ENCODE measurements at regions not wholly inside any gene's neighbourhood (a gene's known extent, or its start where the extent isn't known, plus 50 kb on each side); places are given as distances from the start of the nearest gene placed in this dataset.

- Histone ChIP-seq H2AFZ (ENCODE audit: low read length) (no peak overlapping the region), H3K9me2 (replicated peaks; ENCODE audit: insufficient read depth, low read length) (no peaks in the 10 kb centered on the region), H3K4me2 (ENCODE audit: low read depth, low read length, poor library complexity, severe bottlenecking) (no peak overlapping the region), H4K20me1 (ENCODE audit: insufficient read depth, low read depth, low read length) (no peaks in the 10 kb centered on the region), H3K9me3 (ENCODE audit: low read length) (no peaks in the 10 kb centered on the region), H3K27me3 (ENCODE audit: low read length) (no peaks in the 10 kb centered on the region), H3K4me3 (ENCODE audit: low read length) (no peak overlapping the region), H3K36me3 (ENCODE audit: insufficient read depth, low read length) (no peaks in the 10 kb centered on the region), H3K9ac (ENCODE audit: low read length) (no peak overlapping the region), H3K79me2 (ENCODE audit: low read length) (no peaks in the 10 kb centered on the region), H3K4me1 (ENCODE audit: low read length) (no peaks in the 10 kb centered on the region), H3K27ac (ENCODE audit: low read length) (no peak overlapping the region)
- DNase-seq: no peak
Measured at GRCh38 chr10:111561124-111561523, 484.3 kb downstream of the ADRA2A start.

- Histone ChIP-seq H3K27ac (ENCODE audit: low read length) (no peak overlapping the region), H3K4me1 (ENCODE audit: low read length) (no peaks in the 10 kb centered on the region), H3K79me2 (ENCODE audit: low read length) (no peaks in the 10 kb centered on the region), H3K9me3 (ENCODE audit: low read length) (no peaks in the 10 kb centered on the region), H3K36me3 (ENCODE audit: insufficient read depth, low read length) (no peaks in the 10 kb centered on the region), H3K9me2 (replicated peaks; ENCODE audit: insufficient read depth, low read length) (no peaks in the 10 kb centered on the region), H4K20me1 (ENCODE audit: insufficient read depth, low read depth, low read length) (no peaks in the 10 kb centered on the region), H3K27me3 (ENCODE audit: low read length) (no peaks in the 10 kb centered on the region), H3K4me3 (ENCODE audit: low read length) (no peak overlapping the region), H3K9ac (ENCODE audit: low read length) (no peak overlapping the region), H2AFZ (ENCODE audit: low read length) (no peak overlapping the region), H3K4me2 (ENCODE audit: low read depth, low read length, poor library complexity, severe bottlenecking) (no peak overlapping the region)
- no peak for DNase-seq
Measured at GRCh38 chr10:111565542-111565941, 488.7 kb downstream of the ADRA2A start.

- Histone ChIP-seq H4K20me1 (ENCODE audit: insufficient read depth, low read depth, low read length) (no peaks in the 10 kb centered on the region), H3K9me3 (ENCODE audit: low read length) (no peaks in the 10 kb centered on the region), H3K79me2 (ENCODE audit: low read length) (no peaks in the 10 kb centered on the region), H3K9ac (ENCODE audit: low read length) (no peak overlapping the region), H3K27me3 (ENCODE audit: low read length) (no peaks in the 10 kb centered on the region), H3K9me2 (replicated peaks; ENCODE audit: insufficient read depth, low read length) (no peaks in the 10 kb centered on the region), H3K27ac (ENCODE audit: low read length) (no peak overlapping the region), H3K4me1 (ENCODE audit: low read length) (peaks cover 17% of the 10 kb centered on the region), H3K4me3 (ENCODE audit: low read length) (no peak overlapping the region), H3K4me2 (ENCODE audit: low read depth, low read length, poor library complexity, severe bottlenecking) (peak overlapping the region; percentile 6), H2AFZ (ENCODE audit: low read length) (no peak overlapping the region), H3K36me3 (ENCODE audit: insufficient read depth, low read length) (no peaks in the 10 kb centered on the region)
- no peak for DNase-seq
Measured at GRCh38 chr10:111578076-111578475, 501.2 kb downstream of the ADRA2A start.

GRCh38 chr10:111579473-111579872 lies 502.6 kb downstream of the ADRA2A start:
- no peak overlapping the region for H3K27ac ChIP-seq (ENCODE audit: low read length)
- H3K79me2 ChIP-seq (ENCODE audit: low read length): no peaks in the 10 kb centered on the region
- H3K36me3 ChIP-seq (ENCODE audit: insufficient read depth, low read length): no peaks in the 10 kb centered on the region
- H3K4me2 ChIP-seq (ENCODE audit: low read depth, low read length, poor library complexity, severe bottlenecking): no peak overlapping the region
- DNase-seq: no peak
- H3K9ac ChIP-seq (ENCODE audit: low read length): no peak overlapping the region
- H2AFZ ChIP-seq (ENCODE audit: low read length): no peak overlapping the region
- H3K9me3 ChIP-seq (ENCODE audit: low read length): no peaks in the 10 kb centered on the region
- H3K9me2 ChIP-seq (replicated peaks; ENCODE audit: insufficient read depth, low read length): no peaks in the 10 kb centered on the region
- H3K27me3 ChIP-seq (ENCODE audit: low read length): no peaks in the 10 kb centered on the region
- H3K4me1 ChIP-seq (ENCODE audit: low read length): peaks cover 17% of the 10 kb centered on the region
- H4K20me1 ChIP-seq (ENCODE audit: insufficient read depth, low read depth, low read length): no peaks in the 10 kb centered on the region
- no peak overlapping the region for H3K4me3 ChIP-seq (ENCODE audit: low read length)

- Histone ChIP-seq H3K4me1 (ENCODE audit: low read length) (no peaks in the 10 kb centered on the region), H3K36me3 (ENCODE audit: insufficient read depth, low read length) (no peaks in the 10 kb centered on the region), H2AFZ (ENCODE audit: low read length) (no peak overlapping the region), H3K9me2 (replicated peaks; ENCODE audit: insufficient read depth, low read length) (no peaks in the 10 kb centered on the region), H4K20me1 (ENCODE audit: insufficient read depth, low read depth, low read length) (no peaks in the 10 kb centered on the region), H3K27me3 (ENCODE audit: low read length) (no peaks in the 10 kb centered on the region), H3K4me2 (ENCODE audit: low read depth, low read length, poor library complexity, severe bottlenecking) (no peak overlapping the region), H3K79me2 (ENCODE audit: low read length) (no peaks in the 10 kb centered on the region), H3K9ac (ENCODE audit: low read length) (no peak overlapping the region), H3K27ac (ENCODE audit: low read length) (no peak overlapping the region), H3K4me3 (ENCODE audit: low read length) (no peak overlapping the region), H3K9me3 (ENCODE audit: low read length) (no peaks in the 10 kb centered on the region)
- no peak for DNase-seq
Measured at GRCh38 chr10:111590703-111591102, 513.9 kb downstream of the ADRA2A start.

- Histone ChIP-seq H3K4me2 (ENCODE audit: low read depth, low read length, poor library complexity, severe bottlenecking) (no peak overlapping the region), H3K27me3 (ENCODE audit: low read length) (no peaks in the 10 kb centered on the region), H3K4me3 (ENCODE audit: low read length) (no peak overlapping the region), H3K36me3 (ENCODE audit: insufficient read depth, low read length) (no peaks in the 10 kb centered on the region), H3K4me1 (ENCODE audit: low read length) (no peaks in the 10 kb centered on the region), H3K9me2 (replicated peaks; ENCODE audit: insufficient read depth, low read length) (no peaks in the 10 kb centered on the region), H2AFZ (ENCODE audit: low read length) (no peak overlapping the region), H3K9me3 (ENCODE audit: low read length) (no peaks in the 10 kb centered on the region), H3K27ac (ENCODE audit: low read length) (no peak overlapping the region), H4K20me1 (ENCODE audit: insufficient read depth, low read depth, low read length) (no peaks in the 10 kb centered on the region), H3K79me2 (ENCODE audit: low read length) (no peaks in the 10 kb centered on the region), H3K9ac (ENCODE audit: low read length) (no peak overlapping the region)
- DNase-seq: no peak
Measured at GRCh38 chr10:111593578-111593977, 516.7 kb downstream of the ADRA2A start.

GRCh38 chr10:111595173-111595572 lies 518.3 kb downstream of the ADRA2A start:
- no peaks in the 10 kb centered on the region for H3K27me3 ChIP-seq (ENCODE audit: low read length)
- H4K20me1 ChIP-seq (ENCODE audit: insufficient read depth, low read depth, low read length): no peaks in the 10 kb centered on the region
- H3K36me3 ChIP-seq (ENCODE audit: insufficient read depth, low read length): no peaks in the 10 kb centered on the region
- H3K9me3 ChIP-seq (ENCODE audit: low read length): no peaks in the 10 kb centered on the region
- H3K9ac ChIP-seq (ENCODE audit: low read length): no peak overlapping the region
- H3K79me2 ChIP-seq (ENCODE audit: low read length): no peaks in the 10 kb centered on the region
- H3K27ac ChIP-seq (ENCODE audit: low read length): no peak overlapping the region
- H3K9me2 ChIP-seq (replicated peaks; ENCODE audit: insufficient read depth, low read length): no peaks in the 10 kb centered on the region
- H2AFZ ChIP-seq (ENCODE audit: low read length): no peak overlapping the region
- DNase-seq: no peak
- H3K4me3 ChIP-seq (ENCODE audit: low read length): no peak overlapping the region
- H3K4me1 ChIP-seq (ENCODE audit: low read length): no peaks in the 10 kb centered on the region
- no peak overlapping the region for H3K4me2 ChIP-seq (ENCODE audit: low read depth, low read length, poor library complexity, severe bottlenecking)

- Histone ChIP-seq H3K4me3 (ENCODE audit: low read length) (no peak overlapping the region), H4K20me1 (ENCODE audit: insufficient read depth, low read depth, low read length) (no peaks in the 10 kb centered on the region), H2AFZ (ENCODE audit: low read length) (no peak overlapping the region), H3K27ac (ENCODE audit: low read length) (no peak overlapping the region), H3K27me3 (ENCODE audit: low read length) (no peaks in the 10 kb centered on the region), H3K79me2 (ENCODE audit: low read length) (no peaks in the 10 kb centered on the region), H3K9ac (ENCODE audit: low read length) (no peak overlapping the region), H3K9me3 (ENCODE audit: low read length) (no peaks in the 10 kb centered on the region), H3K4me2 (ENCODE audit: low read depth, low read length, poor library complexity, severe bottlenecking) (no peak overlapping the region), H3K9me2 (replicated peaks; ENCODE audit: insufficient read depth, low read length) (no peaks in the 10 kb centered on the region), H3K36me3 (ENCODE audit: insufficient read depth, low read length) (no peaks in the 10 kb centered on the region), H3K4me1 (ENCODE audit: low read length) (peaks cover 4% of the 10 kb centered on the region)
- peak; percentile 88 for DNase-seq
Measured at GRCh38 chr10:111598433-111599059, 521.7 kb downstream of the ADRA2A start.

- Histone ChIP-seq H3K4me3 (ENCODE audit: low read length) (no peak overlapping the region), H3K4me1 (ENCODE audit: low read length) (peaks cover 4% of the 10 kb centered on the region), H3K9me3 (ENCODE audit: low read length) (no peaks in the 10 kb centered on the region), H3K36me3 (ENCODE audit: insufficient read depth, low read length) (no peaks in the 10 kb centered on the region), H3K9ac (ENCODE audit: low read length) (no peak overlapping the region), H3K4me2 (ENCODE audit: low read depth, low read length, poor library complexity, severe bottlenecking) (no peak overlapping the region), H3K9me2 (replicated peaks; ENCODE audit: insufficient read depth, low read length) (no peaks in the 10 kb centered on the region), H3K27me3 (ENCODE audit: low read length) (no peaks in the 10 kb centered on the region), H4K20me1 (ENCODE audit: insufficient read depth, low read depth, low read length) (no peaks in the 10 kb centered on the region), H2AFZ (ENCODE audit: low read length) (no peak overlapping the region), H3K79me2 (ENCODE audit: low read length) (no peaks in the 10 kb centered on the region), H3K27ac (ENCODE audit: low read length) (no peak overlapping the region)
- DNase-seq: no peak
Measured at GRCh38 chr10:111599943-111600342, 523.1 kb downstream of the ADRA2A start.

Data from Karpas-422 (cell line).